ENCODE measurements at regions not wholly inside any gene's neighbourhood (a gene's known extent, or its start where the extent isn't known, plus 50 kb on each side); places are given as distances from the start of the nearest gene placed in this dataset.

DNA sequence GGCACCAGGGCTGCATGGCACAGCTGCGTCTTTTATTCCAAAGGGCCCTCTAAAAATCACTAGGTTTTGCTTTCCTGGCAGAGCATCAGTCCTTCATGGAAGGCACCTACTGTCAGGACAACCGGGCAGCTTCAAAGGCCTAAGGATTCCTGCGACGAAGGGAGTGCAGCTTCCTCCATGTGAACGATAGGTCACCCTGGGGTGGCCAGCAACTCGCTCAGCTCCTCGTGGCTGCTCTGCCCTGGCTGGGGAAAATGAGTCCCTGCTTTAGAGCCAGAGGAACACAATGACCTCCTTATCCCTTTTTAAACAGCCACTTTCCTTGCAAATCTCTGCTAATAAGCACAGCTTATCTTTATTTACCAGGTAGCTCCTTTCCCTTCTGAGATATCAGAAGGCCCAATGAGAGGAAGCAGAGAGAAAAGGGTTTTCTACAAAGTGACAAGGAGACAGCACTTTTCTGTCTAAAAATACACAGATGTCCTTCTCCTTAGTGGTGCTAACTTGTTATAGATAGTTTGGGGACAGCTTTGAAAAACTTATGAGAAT, 71.6 kb upstream of the SMYD2 start:
- Histone ChIP-seq H3K36me3 (ENCODE audit: control insufficient read depth, insufficient read depth, low read length) (no peaks in the 10 kb centered on the region), H3K4me3 (ENCODE audit: low read depth, low read length) (no peak overlapping the region), H3K27me3 (ENCODE audit: control insufficient read depth, insufficient read depth, low read length) (no peaks in the 10 kb centered on the region), H3K9me3 (ENCODE audit: control insufficient read depth, insufficient read depth, low read length) (no peaks in the 10 kb centered on the region), H3K9ac (ENCODE audit: low read depth, low read length) (no peak overlapping the region), H3K4me1 (ENCODE audit: control insufficient read depth, insufficient read depth, low read length) (peaks cover under 1% of the 10 kb centered on the region)

- no peak overlapping the region for H3K9ac ChIP-seq (ENCODE audit: low read depth, low read length)
- no peaks in the 10 kb centered on the region for H3K9me3 ChIP-seq (ENCODE audit: control insufficient read depth, insufficient read depth, low read length)
- no peaks in the 10 kb centered on the region for H3K36me3 ChIP-seq (ENCODE audit: control insufficient read depth, insufficient read depth, low read length)
- H3K4me1 ChIP-seq (ENCODE audit: control insufficient read depth, insufficient read depth, low read length) = peaks cover 4% of the 10 kb centered on the region
- no peak overlapping the region for H3K4me3 ChIP-seq (ENCODE audit: low read depth, low read length)
- H3K27me3 ChIP-seq (ENCODE audit: control insufficient read depth, insufficient read depth, low read length) = peaks cover 3% of the 10 kb centered on the region
These were observed 67.8 kb upstream of the SMYD2 start for GRCh38 chr1:214213136-214213535.

- Histone ChIP-seq H3K36me3 (ENCODE audit: control insufficient read depth, insufficient read depth, low read length) (no peaks in the 10 kb centered on the region), H3K4me1 (ENCODE audit: control insufficient read depth, insufficient read depth, low read length) (peaks cover 5% of the 10 kb centered on the region), H3K9ac (ENCODE audit: low read depth, low read length) (no peak overlapping the region), H3K9me3 (ENCODE audit: control insufficient read depth, insufficient read depth, low read length) (no peaks in the 10 kb centered on the region), H3K27me3 (ENCODE audit: control insufficient read depth, insufficient read depth, low read length) (peaks cover 3% of the 10 kb centered on the region), H3K4me3 (ENCODE audit: low read depth, low read length) (no peak overlapping the region)
These were observed 66.1 kb upstream of the SMYD2 start for GRCh38 chr1:214214851-214215250.

DNA sequence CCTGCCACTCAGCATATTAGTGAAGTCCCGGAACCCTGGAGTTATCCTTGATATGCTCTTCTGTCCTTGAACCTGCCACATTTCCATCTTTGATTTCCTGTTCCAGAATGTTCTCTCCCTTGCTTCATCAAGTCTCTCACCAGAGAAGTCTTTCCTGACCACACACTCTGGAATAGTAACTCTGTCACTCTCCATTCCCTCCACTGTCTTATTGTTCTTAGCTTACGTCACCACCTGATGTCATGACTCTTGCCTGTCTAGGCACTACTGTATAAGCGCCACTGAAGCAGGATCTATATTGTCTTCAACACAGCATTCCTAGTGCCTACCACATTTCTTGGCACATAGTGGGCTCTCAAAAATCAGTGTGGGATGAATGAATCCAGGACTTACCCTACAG, 65.4 kb upstream of the SMYD2 start:
- Histone ChIP-seq H3K36me3 (ENCODE audit: control insufficient read depth, insufficient read depth, low read length) (no peaks in the 10 kb centered on the region), H3K4me1 (ENCODE audit: control insufficient read depth, insufficient read depth, low read length) (peaks cover 7% of the 10 kb centered on the region), H3K4me3 (ENCODE audit: low read depth, low read length) (no peak overlapping the region), H3K9ac (ENCODE audit: low read depth, low read length) (no peak overlapping the region), H3K9me3 (ENCODE audit: control insufficient read depth, insufficient read depth, low read length) (no peaks in the 10 kb centered on the region), H3K27me3 (ENCODE audit: control insufficient read depth, insufficient read depth, low read length) (peaks cover 3% of the 10 kb centered on the region)

DNA sequence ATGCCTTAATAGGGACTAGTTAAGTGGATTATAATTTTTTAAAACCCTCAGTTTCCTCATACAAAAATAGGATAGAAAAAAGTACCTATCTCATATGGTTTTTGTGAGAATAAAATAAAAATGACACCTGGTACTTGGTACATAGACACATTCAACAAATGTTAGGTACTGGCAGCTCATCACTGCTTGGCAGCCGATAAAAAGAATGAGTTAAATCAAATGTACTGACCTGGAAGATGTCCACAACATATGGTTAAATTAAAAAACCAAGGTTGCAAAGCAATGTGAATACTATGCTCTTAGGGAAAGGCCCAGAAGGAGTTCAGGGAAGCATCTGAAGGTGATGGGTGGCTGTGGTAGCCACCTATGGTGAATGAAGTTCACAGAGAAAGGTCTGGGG, 64.9 kb upstream of the SMYD2 start:
- Histone ChIP-seq H3K9ac (ENCODE audit: low read depth, low read length) (no peak overlapping the region), H3K9me3 (ENCODE audit: control insufficient read depth, insufficient read depth, low read length) (no peaks in the 10 kb centered on the region), H3K4me3 (ENCODE audit: low read depth, low read length) (no peak overlapping the region), H3K4me1 (ENCODE audit: control insufficient read depth, insufficient read depth, low read length) (peaks cover 7% of the 10 kb centered on the region), H3K27me3 (ENCODE audit: control insufficient read depth, insufficient read depth, low read length) (peaks cover 3% of the 10 kb centered on the region), H3K36me3 (ENCODE audit: control insufficient read depth, insufficient read depth, low read length) (no peaks in the 10 kb centered on the region)

GRCh38 chr1:214216779-214217178, 64.2 kb upstream of the SMYD2 start:
- Histone ChIP-seq H3K36me3 (ENCODE audit: control insufficient read depth, insufficient read depth, low read length) (no peaks in the 10 kb centered on the region), H3K4me3 (ENCODE audit: low read depth, low read length) (no peak overlapping the region), H3K27me3 (ENCODE audit: control insufficient read depth, insufficient read depth, low read length) (peaks cover 3% of the 10 kb centered on the region), H3K4me1 (ENCODE audit: control insufficient read depth, insufficient read depth, low read length) (peaks cover 7% of the 10 kb centered on the region), H3K9ac (ENCODE audit: low read depth, low read length) (no peak overlapping the region), H3K9me3 (ENCODE audit: control insufficient read depth, insufficient read depth, low read length) (no peaks in the 10 kb centered on the region)

- Histone ChIP-seq H3K9ac (ENCODE audit: low read depth, low read length) (no peak overlapping the region), H3K4me1 (ENCODE audit: control insufficient read depth, insufficient read depth, low read length) (peaks cover 7% of the 10 kb centered on the region), H3K27me3 (ENCODE audit: control insufficient read depth, insufficient read depth, low read length) (peaks cover 18% of the 10 kb centered on the region), H3K36me3 (ENCODE audit: control insufficient read depth, insufficient read depth, low read length) (no peaks in the 10 kb centered on the region), H3K9me3 (ENCODE audit: control insufficient read depth, insufficient read depth, low read length) (no peaks in the 10 kb centered on the region), H3K4me3 (ENCODE audit: low read depth, low read length) (no peak overlapping the region)
These were observed 61.1 kb upstream of the SMYD2 start for GRCh38 chr1:214219902-214220301.

GRCh38 chr1:214220891-214221290, 60.1 kb upstream of the SMYD2 start:
- H3K4me3 ChIP-seq (ENCODE audit: low read depth, low read length) = no peak overlapping the region
- peaks cover 7% of the 10 kb centered on the region for H3K4me1 ChIP-seq (ENCODE audit: control insufficient read depth, insufficient read depth, low read length)
- H3K9ac ChIP-seq (ENCODE audit: low read depth, low read length) = no peak overlapping the region

DNA sequence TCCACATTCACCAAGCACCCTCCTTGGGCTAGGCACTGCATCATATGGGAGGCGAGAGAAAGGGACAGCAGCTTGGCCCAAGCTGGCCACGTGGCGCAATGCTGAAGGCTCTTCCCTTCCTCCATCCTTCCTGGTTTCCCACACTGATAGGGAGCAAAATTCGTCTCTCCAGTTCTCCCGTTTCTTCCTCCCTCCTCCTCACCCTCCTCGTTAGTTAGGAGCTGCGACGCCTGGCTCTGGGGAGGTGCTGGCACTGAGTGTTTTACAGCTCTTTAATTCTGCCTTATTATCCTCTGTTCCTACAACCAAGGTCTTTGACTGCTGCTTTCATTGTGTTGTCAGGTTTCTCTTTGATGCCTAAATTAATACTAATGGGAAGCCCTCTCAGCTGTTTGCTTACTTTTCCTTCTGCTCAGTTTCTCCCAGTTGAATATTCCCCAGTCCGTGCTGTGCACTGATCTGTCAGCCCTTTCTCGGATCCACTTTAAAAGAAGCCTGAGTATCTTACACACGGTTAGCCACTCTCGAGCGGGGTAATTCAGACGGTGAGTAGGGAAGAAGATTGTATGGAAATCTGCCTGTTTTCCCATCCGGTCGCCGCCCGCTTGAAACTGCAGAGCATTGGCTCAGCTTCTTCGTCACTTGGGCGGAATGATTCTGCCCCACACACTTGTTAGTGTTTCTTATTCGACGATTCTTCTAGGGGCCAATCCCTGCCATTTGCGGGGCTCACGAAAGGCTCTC, 56.2 kb upstream of the SMYD2 start:
- H3K36me3 ChIP-seq (ENCODE audit: control insufficient read depth, insufficient read depth, low read length) = no peaks in the 10 kb centered on the region
- peak overlapping the region; percentile 49 for H3K9ac ChIP-seq (ENCODE audit: low read depth, low read length)
- H3K4me3 ChIP-seq (ENCODE audit: low read depth, low read length) = peak overlapping the region; percentile 61
- H3K9me3 ChIP-seq (ENCODE audit: control insufficient read depth, insufficient read depth, low read length) = no peaks in the 10 kb centered on the region
- H3K4me1 ChIP-seq (ENCODE audit: control insufficient read depth, insufficient read depth, low read length) = peaks cover 7% of the 10 kb centered on the region
- H3K27me3 ChIP-seq (ENCODE audit: control insufficient read depth, insufficient read depth, low read length) = peaks cover 24% of the 10 kb centered on the region

More at GRCh38 chr1:214220891-214221290, 60.1 kb upstream of the SMYD2 start:
- Histone ChIP-seq H3K36me3 (ENCODE audit: control insufficient read depth, insufficient read depth, low read length) (no peaks in the 10 kb centered on the region), H3K9me3 (ENCODE audit: control insufficient read depth, insufficient read depth, low read length) (no peaks in the 10 kb centered on the region), H3K27me3 (ENCODE audit: control insufficient read depth, insufficient read depth, low read length) (peaks cover 23% of the 10 kb centered on the region)

DNA sequence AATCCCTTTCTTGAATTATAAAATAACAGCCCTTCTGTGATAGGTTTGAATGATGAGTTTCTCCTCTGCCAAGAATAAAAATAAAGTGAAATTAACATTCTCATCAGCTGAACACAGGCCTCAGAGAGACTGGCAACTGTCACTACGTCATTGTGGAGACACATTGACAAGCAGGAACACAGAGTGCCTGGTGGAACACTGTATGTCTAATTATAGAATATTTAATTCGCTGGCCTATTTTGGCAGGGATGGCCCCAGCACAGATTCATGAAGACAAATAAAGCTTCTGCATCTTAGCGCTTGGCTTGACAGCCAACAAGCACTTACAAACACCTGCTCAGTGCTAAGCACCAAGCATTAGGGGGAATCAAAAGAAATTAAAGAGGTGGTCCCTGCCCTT, 52.0 kb upstream of the SMYD2 start:
- H3K4me3 ChIP-seq (ENCODE audit: low read depth, low read length) = no peak overlapping the region
- H3K27me3 ChIP-seq (ENCODE audit: control insufficient read depth, insufficient read depth, low read length) = peaks cover 15% of the 10 kb centered on the region
- H3K36me3 ChIP-seq (ENCODE audit: control insufficient read depth, insufficient read depth, low read length) = no peaks in the 10 kb centered on the region
- no peak overlapping the region for H3K9ac ChIP-seq (ENCODE audit: low read depth, low read length)
- no peaks in the 10 kb centered on the region for H3K9me3 ChIP-seq (ENCODE audit: control insufficient read depth, insufficient read depth, low read length)
- H3K4me1 ChIP-seq (ENCODE audit: control insufficient read depth, insufficient read depth, low read length) = peaks cover 4% of the 10 kb centered on the region

DNA sequence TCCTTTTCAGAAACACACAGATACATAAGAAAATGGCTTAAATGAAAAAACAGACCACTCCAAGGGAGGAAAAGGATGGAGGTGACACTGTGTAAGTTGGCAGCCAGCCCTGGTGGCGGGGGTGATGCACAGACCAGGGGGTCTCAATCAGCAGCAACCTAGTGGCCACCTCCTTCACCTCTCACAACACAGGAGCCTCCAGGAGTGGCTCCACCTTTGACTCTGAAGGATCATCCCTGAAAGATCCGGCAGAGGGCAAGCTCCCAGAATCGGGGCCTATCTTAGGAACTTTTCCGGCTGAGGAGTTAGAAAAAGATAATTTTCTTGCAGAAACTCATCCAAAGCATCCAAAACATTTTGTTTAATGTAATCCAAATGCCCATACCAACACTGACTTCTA, 51.2 kb upstream of the SMYD2 start:
- no peaks in the 10 kb centered on the region for H3K4me1 ChIP-seq (ENCODE audit: control insufficient read depth, insufficient read depth, low read length)
- H3K4me3 ChIP-seq (ENCODE audit: low read depth, low read length) = no peak overlapping the region
- no peaks in the 10 kb centered on the region for H3K36me3 ChIP-seq (ENCODE audit: control insufficient read depth, insufficient read depth, low read length)
- H3K9me3 ChIP-seq (ENCODE audit: control insufficient read depth, insufficient read depth, low read length) = no peaks in the 10 kb centered on the region
- H3K9ac ChIP-seq (ENCODE audit: low read depth, low read length) = no peak overlapping the region
- peaks cover 9% of the 10 kb centered on the region for H3K27me3 ChIP-seq (ENCODE audit: control insufficient read depth, insufficient read depth, low read length)

Data from iPS-15b (cell line).